ENCODE measurements at regions not wholly inside any gene's neighbourhood (a gene's known extent, or its start where the extent isn't known, plus 50 kb on each side); places are given as distances from the start of the nearest gene placed in this dataset.
"Not testable (repeated sequence)": the region's sequence is repeated elsewhere in the genome, so short reads cannot be mapped to it uniquely, and the experiment has no call there.

DNA sequence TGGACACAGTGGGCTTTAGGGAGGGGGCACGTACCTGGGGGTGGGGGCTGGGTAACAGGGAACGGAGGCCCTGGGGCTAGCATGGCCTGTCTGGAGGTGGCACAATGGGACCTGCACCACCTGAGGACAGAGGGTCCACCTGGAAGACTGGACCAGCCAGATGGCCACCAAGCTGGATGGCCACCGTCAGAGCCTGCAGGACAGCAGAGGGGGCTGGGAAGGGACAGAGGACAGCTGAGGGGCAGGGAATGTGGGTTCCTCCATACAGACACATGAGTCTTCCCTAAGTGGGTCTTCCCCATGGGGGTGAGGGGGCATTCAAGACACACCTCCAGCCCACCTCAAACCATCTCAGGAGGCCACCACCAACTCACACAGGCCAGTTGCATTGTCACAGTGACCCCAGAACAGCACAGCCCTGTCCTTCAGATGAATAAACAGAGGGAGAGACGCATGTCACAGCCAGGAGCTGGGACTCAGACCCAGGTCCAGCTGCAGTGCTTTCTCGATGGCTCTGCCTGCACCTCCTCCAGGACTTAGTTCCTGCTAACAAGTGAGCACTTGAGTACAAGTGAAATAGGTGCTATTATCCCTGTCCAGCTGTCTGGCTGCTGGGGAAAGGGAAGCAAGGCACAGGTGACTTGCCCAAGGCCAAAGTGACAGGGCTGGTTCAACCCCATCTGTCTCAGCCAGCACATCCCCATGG lies 52.4 kb upstream of the CSPG4 start:
- TF ChIP-seq, protein P1, sequence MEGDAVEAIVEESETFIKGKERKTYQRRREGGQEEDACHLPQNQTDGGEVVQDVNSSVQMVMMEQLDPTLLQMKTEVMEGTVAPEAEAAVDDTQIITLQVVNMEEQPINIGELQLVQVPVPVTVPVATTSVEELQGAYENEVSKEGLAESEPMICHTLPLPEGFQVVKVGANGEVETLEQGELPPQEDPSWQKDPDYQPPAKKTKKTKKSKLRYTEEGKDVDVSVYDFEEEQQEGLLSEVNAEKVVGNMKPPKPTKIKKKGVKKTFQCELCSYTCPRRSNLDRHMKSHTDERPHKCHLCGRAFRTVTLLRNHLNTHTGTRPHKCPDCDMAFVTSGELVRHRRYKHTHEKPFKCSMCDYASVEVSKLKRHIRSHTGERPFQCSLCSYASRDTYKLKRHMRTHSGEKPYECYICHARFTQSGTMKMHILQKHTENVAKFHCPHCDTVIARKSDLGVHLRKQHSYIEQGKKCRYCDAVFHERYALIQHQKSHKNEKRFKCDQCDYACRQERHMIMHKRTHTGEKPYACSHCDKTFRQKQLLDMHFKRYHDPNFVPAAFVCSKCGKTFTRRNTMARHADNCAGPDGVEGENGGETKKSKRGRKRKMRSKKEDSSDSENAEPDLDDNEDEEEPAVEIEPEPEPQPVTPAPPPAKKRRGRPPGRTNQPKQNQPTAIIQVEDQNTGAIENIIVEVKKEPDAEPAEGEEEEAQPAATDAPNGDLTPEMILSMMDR (IDR thresholded peaks at IDR 0.05; ENCODE audit: extremely low read depth in 1 of 2, insufficient read depth in 1 of 2, low read depth in 1 of 2, low read length in 2 of 2) = not testable (repeated sequence)
- not testable (repeated sequence) for TF ChIP-seq POLR2A (IDR thresholded peaks at IDR 0.05; ENCODE audit: low read depth, low read length); EZH2 (IDR thresholded peaks at IDR 0.05; ENCODE audit: borderline replicate concordance, low read depth, low read length, severe bottlenecking); GATA2 (IDR thresholded peaks at IDR 0.05; ENCODE audit: insufficient read depth, insufficient read length, low read depth, low read length); POLR2AphosphoS5 (IDR thresholded peaks at IDR 0.05; ENCODE audit: insufficient read depth, low read depth, low read length); MYC (IDR thresholded peaks at IDR 0.05; ENCODE audit: low read depth, low read length)
- TF ChIP-seq, protein P2, sequence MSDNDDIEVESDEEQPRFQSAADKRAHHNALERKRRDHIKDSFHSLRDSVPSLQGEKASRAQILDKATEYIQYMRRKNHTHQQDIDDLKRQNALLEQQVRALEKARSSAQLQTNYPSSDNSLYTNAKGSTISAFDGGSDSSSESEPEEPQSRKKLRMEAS (IDR thresholded peaks at IDR 0.05; ENCODE audit: insufficient read depth, insufficient read length) = not testable (repeated sequence)

Measured in endothelial cell of umbilical vein (primary cell).